Tibial nerve (tissue), 4 donors: ENCODE measurements at regions not wholly inside any gene's neighbourhood (a gene's known extent, or its start where the extent isn't known, plus 50 kb on each side); places are given as distances from the start of the nearest gene placed in this dataset.

Experiments used
- DNase-seq, 2 donors: peaks; one replicate each; pipeline ENCODE4 v3.0.0-alpha.2; 2019; ENCODE audit warnings: low spot score in 2 of 2
- H3K27ac ChIP-seq, 4 donors: fragments of 200-600 bp; sonication (generic) in 3 of 4; one replicate each; pipeline ENCODE4 v1.5.1; 2017 to 2019; ENCODE audit warnings: mild to moderate bottlenecking in 1 of 4
- H3K27me3 ChIP-seq, 2 donors: fragments of 200-600 bp; sonication (generic) in 1 of 2; one replicate each; pipeline versions ENCODE4 v1.5.1 to v1.6.0; 2017 to 2019
- H3K36me3 ChIP-seq, 3 donors: fragments of 200-600 bp; sonication (generic); one replicate each; pipeline ENCODE4 v1.5.1; 2018 to 2019
- H3K4me1 ChIP-seq, 4 donors: fragments of 200-600 bp; sonication (generic) in 3 of 4; one replicate each; pipeline ENCODE4 v1.5.1; 2017 to 2019
- H3K4me3 ChIP-seq, 4 donors: fragments of 200-600 bp; sonication (generic) in 3 of 4; one replicate each; pipeline ENCODE4 v1.5.1; 2017 to 2019; ENCODE audit warnings: mild to moderate bottlenecking in 1 of 4, moderate library complexity in 1 of 4
- H3K9me3 ChIP-seq, 4 donors: fragments of 200-600 bp; sonication (generic) in 3 of 4; one replicate each; pipeline ENCODE4 v1.5.1; 2017 to 2019
- CTCF ChIP-seq, 5 experiments: fragments of 200-600 bp in 3 of 5; fragments of 450-650 bp in 2 of 5; sonication (generic) in 3 of 5; IDR thresholded peaks; one replicate each; pipeline ENCODE4 v1.5.1; 2016 to 2019; ENCODE audit warnings: antibody characterized with exemption in 5 of 5, mild to moderate bottlenecking in 3 of 5, moderate library complexity in 2 of 5
- EP300 ChIP-seq, 2 donors: sonication (generic); formaldehyde crosslinking; IDR thresholded peaks; one replicate each; pipeline ENCODE4 v1.6.1; 2017; ENCODE audit warnings: antibody characterized with exemption in 2 of 2, mild to moderate bottlenecking in 1 of 2
- POLR2A ChIP-seq, 2 donors: fragments of 450-650 bp; IDR thresholded peaks; one replicate each; pipeline ENCODE4 v1.6.1; 2017; ENCODE audit warnings: antibody characterized with exemption in 2 of 2, mild to moderate bottlenecking in 2 of 2, moderate library complexity in 2 of 2
- WGBS, 2 donors: methylation state at CpG; one replicate each; pipeline ENCODE4 v1.1.5; 2018; 5-methylcytosine and 5-hydroxymethylcytosine counted together

- WGBS, 2 donors, result 51 to 57% methylated on average over 5 of the region's 5 CpGs
- DNase-seq, result no peak
- H3K36me3 ChIP-seq, result no peaks in the 10 kb centered on the region
- no peaks in the 10 kb centered on the region for H3K27me3 ChIP-seq
- no peak overlapping the region for H3K27ac ChIP-seq
- H3K4me1 ChIP-seq, result no peaks in the 10 kb centered on the region
- H3K4me3 ChIP-seq, result no peak overlapping the region
- no peaks in the 10 kb centered on the region for H3K9me3 ChIP-seq
- TF ChIP-seq POLR2A (IDR thresholded peaks at IDR 0.05) (no peak), EP300 (IDR thresholded peaks at IDR 0.05) (no peak), CTCF (IDR thresholded peaks at IDR 0.05) (no peak)
Measured at GRCh38 chr15:46786590-46787285, 930.6 kb upstream of the SEMA6D start.

- TF ChIP-seq POLR2A (IDR thresholded peaks at IDR 0.05) (no peak), CTCF (IDR thresholded peaks at IDR 0.05) (no peak), EP300 (IDR thresholded peaks at IDR 0.05) (no peak)
- DNase-seq, result no peak
- peaks cover 0 to 7% (median 2%) of the 10 kb centered on the region in 4 donors for H3K9me3 ChIP-seq
- H3K27me3 ChIP-seq, result no peaks in the 10 kb centered on the region
- H3K4me1 ChIP-seq, result no peaks in the 10 kb centered on the region
- H3K27ac ChIP-seq, result no peak overlapping the region
- no peaks in the 10 kb centered on the region for H3K36me3 ChIP-seq
- H3K4me3 ChIP-seq, result no peak overlapping the region
- WGBS, 2 donors, result 89 to 91% methylated on average over 3 of the region's 3 CpGs
Measured at GRCh38 chr15:46795685-46796084, 921.6 kb upstream of the SEMA6D start.

GRCh38 chr15:46808834-46809233 is 908.5 kb upstream of the SEMA6D start:
- DNase-seq, result no peak
- Histone ChIP-seq H3K4me1 (no peaks in the 10 kb centered on the region), H3K27me3 (no peaks in the 10 kb centered on the region), H3K4me3 (no peak overlapping the region), H3K27ac (no peak overlapping the region), H3K9me3 (no peaks in the 10 kb centered on the region), H3K36me3 (no peaks in the 10 kb centered on the region)
- 35 to 46% methylated on average over 1 of the region's 1 CpG for WGBS, 2 donors
- TF ChIP-seq EP300 (IDR thresholded peaks at IDR 0.05) (no peak), CTCF (IDR thresholded peaks at IDR 0.05) (no peak), POLR2A (IDR thresholded peaks at IDR 0.05) (no peak)

GRCh38 chr15:46815240-46815639 is 902.1 kb upstream of the SEMA6D start:
- Histone ChIP-seq H3K9me3 (no peaks in the 10 kb centered on the region), H3K27me3 (no peaks in the 10 kb centered on the region), H3K4me1 (no peaks in the 10 kb centered on the region), H3K36me3 (no peaks in the 10 kb centered on the region), H3K4me3 (no peak overlapping the region), H3K27ac (no peak overlapping the region)
- WGBS, 2 donors, result 73 to 77% methylated on average over 4 of the region's 4 CpGs
- no peak for DNase-seq
- no peak for TF ChIP-seq POLR2A (IDR thresholded peaks at IDR 0.05)
- no peak for TF ChIP-seq EP300 (IDR thresholded peaks at IDR 0.05)
- TF ChIP-seq CTCF (IDR thresholded peaks at IDR 0.05), result no peak

GRCh38 chr15:46815765-46816164 is 901.5 kb upstream of the SEMA6D start:
- no peak for DNase-seq
- 80 to 93% methylated on average over 1 of the region's 1 CpG for WGBS, 2 donors
- H3K4me3 ChIP-seq, result no peak overlapping the region
- no peak overlapping the region for H3K27ac ChIP-seq
- no peaks in the 10 kb centered on the region for H3K27me3 ChIP-seq
- no peaks in the 10 kb centered on the region for H3K4me1 ChIP-seq
- no peaks in the 10 kb centered on the region for H3K36me3 ChIP-seq
- TF ChIP-seq EP300 (IDR thresholded peaks at IDR 0.05) (no peak), CTCF (IDR thresholded peaks at IDR 0.05) (no peak), POLR2A (IDR thresholded peaks at IDR 0.05) (no peak)
- H3K9me3 ChIP-seq, result no peaks in the 10 kb centered on the region
